Activated effector memory CD4-positive, alpha-beta T cell treated with Interleukin-2 at 50 U/mL for 16 hours (primary cell): ENCODE measurements at regions not wholly inside any gene's neighbourhood (a gene's known extent, or its start where the extent isn't known, plus 50 kb on each side); places are given as distances from the start of the nearest gene placed in this dataset.
"Not testable (repeated sequence)": the region's sequence is repeated elsewhere in the genome, so short reads cannot be mapped to it uniquely, and the experiment has no call there.

Experiments used
- DNase-seq: peaks from one replicate; pipeline ENCODE4 v3.0.0-alpha.2; 2020

GRCh38 chr22:22346401-22347107, 102.0 kb downstream of the VPREB1 start:
- DNase-seq: no peak

DNA sequence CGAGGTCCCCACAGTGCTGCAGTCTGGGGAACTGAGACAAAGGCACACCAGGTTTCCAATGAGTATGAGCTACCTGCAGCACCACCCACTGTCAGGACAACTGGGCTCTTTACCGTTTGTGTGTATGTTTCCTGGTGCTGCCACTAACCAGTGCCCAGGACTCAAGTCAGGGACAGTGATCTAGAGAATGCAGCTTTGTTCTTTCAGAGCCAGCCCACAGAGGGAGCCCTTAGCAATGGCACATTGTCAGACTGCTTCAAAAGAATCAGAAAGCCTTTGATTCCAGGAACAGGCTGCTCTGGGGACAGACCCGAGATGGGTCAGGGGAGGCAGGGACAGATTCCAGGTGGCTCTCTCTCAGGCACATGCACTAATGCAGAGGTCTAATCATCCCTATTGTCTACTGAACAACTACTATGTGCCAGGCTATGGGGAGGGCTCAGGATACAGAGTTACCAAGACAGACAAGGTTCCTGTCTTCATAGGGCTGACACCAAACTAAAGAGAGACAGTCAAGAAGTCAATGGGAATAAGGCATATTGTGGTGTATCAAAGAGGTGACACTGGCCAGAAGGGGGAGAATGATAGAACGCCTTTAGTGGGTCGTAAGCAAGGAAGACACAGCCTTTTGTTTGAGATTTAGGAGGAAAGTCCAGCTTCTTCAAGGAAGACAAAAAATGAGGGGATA, 103.7 kb downstream of the VPREB1 start:
- DNase-seq: no peak

- DNase-seq: no peak
Measured at GRCh38 chr22:22348815-22349454, 104.3 kb downstream of the VPREB1 start.

DNA sequence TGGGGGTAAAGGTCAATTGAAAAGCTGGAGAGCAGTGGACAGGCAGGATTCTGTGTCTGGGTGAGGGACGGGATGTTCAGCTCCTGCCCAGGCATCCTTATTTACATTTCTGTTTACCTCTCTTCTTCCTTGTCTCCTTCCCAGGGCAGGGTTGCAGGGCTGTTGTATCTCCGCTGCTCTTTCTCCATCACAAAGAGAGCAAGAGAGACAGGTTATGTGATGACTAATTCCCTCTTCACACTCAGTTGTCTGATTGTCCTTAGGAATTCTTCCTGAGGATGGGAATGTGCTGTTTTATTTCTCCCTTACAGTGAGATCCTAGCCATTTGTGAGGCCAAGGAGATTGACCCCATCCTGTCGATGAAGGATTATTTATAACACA, 104.9 kb downstream of the VPREB1 start:
- DNase-seq: no peak

DNA sequence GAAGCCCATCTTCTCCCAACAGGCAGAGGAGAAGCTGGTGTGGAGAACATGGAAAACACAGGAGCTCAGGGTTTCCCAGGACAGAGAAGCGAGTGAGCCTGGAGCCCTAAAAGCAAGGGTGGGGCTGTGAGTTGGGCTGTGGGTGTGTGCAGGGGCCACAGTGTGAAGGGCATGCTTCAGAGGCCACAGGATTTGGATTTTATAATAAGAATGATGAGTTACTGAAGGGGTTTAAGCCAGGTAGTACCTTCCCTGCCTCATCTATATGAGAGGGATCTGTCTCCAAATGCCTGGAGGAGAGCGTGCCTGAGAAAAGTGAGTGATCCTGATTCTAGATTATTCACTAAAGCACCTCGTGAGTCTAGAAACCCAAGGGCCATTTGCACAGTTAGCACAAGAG, 106.8 kb downstream of the VPREB1 start:
- no peak for DNase-seq

DNA sequence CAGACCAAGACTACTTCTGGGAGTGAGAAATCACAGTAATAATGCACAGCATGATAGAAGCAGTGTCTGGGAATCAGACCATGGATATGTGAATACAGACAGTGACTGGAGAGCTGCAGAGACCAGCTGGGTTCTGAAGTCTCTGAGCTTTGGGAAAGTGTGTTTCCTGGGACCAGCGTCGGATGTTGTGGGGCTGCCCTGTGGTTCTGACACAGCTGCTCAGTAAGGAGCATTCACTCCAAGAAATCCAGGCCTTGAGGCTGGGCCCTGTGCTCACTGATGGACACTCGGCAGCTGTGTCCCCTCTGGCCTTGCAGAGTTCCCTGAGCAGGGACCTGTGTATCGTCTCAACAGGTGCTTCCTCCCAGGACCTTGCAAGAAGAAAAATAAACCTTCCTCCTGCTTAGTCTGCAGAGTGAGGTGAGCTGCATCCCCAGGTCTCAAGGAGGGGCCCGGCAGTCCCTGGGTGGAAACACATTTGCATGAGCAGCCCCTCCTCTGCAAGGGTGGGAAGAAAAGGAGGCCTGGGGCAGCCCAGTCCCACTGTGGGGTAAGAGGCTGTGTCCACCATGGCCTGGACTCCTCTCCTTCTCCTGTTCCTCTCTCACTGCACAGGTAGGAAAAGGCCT, 107.9 kb downstream of the VPREB1 start:
- DNase-seq: no peak

DNA sequence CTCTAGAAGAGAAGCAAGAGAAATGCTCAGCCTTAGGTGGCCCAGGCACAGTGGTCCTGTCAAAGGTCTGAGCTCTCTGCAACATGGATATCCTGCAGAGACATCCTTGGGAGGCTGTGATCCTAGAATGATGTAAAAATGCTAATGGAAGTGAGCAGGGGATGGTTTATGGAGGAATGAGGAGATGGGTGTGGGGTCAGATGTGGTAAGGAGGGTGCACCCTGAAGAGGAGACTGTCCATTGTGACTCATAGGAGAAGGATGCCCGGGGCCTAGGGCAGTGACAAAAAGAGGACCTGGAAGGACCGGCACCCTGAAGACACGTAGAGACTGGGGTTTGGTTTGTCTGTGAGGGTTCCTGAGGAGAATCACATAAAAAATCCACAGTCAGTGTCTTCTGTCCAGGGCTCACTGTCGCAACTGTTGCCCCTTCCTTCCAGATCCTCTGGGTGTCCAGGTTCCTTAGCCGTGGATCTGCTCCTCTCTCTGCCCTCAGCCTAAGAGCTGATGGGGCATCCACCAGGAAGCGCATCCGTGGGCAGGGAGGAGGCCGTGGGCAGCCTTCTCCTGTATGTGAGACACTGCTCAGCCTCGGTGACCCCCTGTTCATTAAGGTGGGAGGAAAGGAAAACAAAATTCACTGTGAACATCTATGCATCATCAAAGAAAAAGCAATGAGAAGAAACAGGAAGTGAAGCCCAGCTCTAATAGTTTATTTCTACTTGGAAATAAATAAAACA, 110.7 kb downstream of the VPREB1 start:
- DNase-seq: no peak

- peak; percentile 25 for DNase-seq
Measured at GRCh38 chr22:22357024-22357883, 112.7 kb downstream of the VPREB1 start.

DNA sequence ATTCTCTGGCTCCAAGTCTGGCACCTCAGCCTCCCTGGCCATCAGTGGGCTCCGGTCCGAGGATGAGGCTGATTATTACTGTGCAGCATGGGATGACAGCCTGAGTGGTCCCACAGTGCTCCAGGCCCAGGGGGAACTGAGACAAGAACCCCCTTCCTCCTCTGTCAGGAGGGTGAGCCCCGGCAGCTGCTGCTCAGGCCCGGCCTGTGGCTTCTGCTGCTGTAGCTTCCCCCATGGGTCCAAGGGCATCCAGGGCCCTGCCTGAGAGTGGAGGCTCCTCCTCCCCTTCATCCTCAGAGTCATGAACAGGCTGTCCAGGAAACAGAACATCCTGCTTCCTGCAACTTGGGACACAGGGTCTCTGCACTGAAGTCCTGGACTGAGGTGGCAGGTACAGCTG, 113.6 kb downstream of the VPREB1 start:
- no peak for DNase-seq

- no peak for DNase-seq
Measured at GRCh38 chr22:22358686-22359085, 114.1 kb downstream of the VPREB1 start.

DNA sequence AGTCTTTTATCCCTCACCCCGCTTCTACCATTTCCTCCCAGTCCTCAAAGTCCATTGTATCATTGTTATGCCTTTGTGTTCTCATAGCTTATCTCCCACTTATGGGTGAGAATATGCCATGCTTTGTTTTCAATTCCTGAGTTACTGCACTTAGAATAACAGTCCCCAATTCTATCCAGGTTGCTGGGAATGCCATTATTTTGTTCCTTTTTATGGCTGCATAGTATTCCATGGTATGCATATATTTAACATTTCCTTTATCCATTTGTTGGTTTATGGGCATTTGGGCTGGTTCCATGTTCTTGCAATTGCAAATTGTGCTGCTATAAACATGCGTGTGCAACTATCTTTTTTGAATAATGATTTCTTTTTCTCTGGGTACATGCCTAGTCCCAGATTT, 114.9 kb downstream of the VPREB1 start:
- DNase-seq: no peak

- no peak for DNase-seq
Measured at GRCh38 chr22:22360014-22360413, 115.4 kb downstream of the VPREB1 start.

GRCh38 chr22:22362311-22362710, 117.7 kb downstream of the VPREB1 start:
- no peak for DNase-seq

DNA sequence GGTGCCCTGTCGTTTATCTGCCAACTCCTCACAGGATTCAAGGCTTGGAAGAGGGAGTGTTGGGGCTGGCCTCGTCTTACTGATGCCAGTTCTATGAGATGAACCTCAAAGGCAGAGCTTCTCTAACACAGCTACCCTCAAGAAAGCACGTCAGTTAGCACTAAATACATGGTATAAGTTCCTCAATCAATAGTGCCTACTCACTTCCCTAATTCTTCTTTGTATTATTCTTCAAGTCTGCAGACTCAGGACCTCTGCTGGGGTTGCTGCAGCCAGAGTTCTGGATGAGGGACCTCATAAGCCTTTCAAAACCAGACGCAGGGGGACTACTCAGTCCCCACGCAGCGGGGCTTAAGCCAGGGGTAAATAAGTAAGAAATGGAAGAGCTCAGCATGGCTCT, 118.3 kb downstream of the VPREB1 start:
- no peak for DNase-seq

DNA sequence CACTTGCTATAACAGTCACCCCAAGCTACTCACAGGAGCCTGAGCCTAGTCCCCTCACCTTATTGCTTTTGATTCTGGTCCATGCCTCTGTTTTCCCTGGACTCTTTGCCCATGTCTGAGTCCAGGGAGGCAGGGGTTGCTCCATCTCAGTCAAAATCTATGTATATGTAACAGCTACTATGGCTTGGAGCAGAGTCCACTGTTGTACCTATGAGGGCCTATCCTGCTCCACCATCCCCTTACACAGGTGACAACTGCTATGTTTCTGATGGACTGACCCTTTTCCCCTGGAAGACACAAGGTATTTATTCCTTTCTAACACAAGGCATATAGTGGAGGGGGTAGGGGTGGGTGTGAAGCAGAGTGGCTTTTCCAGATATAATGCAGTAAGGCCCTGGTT, 119.6 kb downstream of the VPREB1 start:
- no peak for DNase-seq

- DNase-seq: no peak
Measured at GRCh38 chr22:22366537-22366936, 122.0 kb downstream of the VPREB1 start.

DNA sequence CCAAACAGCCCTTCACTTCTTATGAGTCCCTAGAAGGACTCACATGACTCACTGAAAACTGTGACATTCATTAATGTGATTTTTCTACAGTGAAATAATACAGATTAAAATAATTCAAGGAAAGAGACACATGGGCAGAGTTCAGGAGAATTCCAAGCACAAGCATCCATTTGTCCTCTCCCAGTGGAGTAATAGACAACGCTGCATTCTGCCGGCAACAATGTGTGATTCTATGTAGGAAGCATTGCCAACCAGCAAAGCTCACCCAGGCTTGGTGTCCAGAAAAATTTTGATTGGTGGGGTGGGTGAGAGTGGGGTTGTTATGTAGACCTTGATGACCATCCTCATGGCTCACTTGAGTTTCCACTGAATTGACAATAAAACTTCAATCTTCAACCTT, 123.9 kb downstream of the VPREB1 start:
- no peak for DNase-seq

DNA sequence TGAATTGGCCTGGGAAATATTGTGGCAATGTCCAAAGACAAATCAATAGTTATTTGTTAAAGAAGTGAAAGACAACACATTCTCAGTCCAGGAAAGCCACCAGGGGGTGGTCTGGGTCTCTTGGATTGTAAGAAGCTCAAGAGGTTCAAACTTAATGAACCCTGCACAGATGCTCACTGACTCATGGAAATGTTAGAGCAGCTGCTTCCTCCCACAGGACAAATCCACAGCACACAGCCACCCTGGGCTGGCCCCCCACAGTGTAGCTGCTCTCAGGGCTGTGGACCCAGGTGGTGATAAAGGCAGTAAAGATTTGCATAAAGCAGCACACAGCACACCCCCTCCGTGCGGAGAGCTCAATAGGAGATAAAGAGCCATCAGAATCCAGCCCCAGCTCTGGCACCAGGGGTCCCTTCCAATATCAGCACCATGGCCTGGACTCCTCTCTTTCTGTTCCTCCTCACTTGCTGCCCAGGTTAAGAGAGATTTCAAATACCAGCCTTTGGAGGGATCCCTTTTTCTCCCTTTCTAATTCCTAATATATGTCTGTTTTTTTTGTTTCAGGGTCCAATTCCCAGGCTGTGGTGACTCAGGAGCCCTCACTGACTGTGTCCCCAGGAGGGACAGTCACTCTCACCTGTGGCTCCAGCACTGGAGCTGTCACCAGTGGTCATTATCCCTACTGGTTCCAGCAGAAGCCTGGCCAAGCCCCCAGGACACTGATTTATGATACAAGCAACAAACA, 124.8 kb downstream of the VPREB1 start:
- not testable (repeated sequence) for DNase-seq

DNA sequence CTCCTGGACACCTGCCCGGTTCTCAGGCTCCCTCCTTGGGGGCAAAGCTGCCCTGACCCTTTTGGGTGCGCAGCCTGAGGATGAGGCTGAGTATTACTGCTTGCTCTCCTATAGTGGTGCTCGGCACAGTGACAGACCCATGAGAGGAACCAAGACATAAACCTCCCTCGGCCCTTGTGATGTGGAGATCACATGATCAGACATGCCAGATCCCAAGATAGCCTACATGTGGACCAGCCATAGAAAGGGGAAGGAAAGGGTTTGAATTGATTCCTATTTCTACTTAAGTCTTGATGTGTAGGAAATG, 125.3 kb downstream of the VPREB1 start:
- no peak for DNase-seq

GRCh38 chr22:22371031-22371541, 126.5 kb downstream of the VPREB1 start:
- no peak for DNase-seq

GRCh38 chr22:22372086-22372485, 127.5 kb downstream of the VPREB1 start:
- no peak for DNase-seq
